Ovary (tissue), 3 donors: ENCODE measurements at regions not wholly inside any gene's neighbourhood (a gene's known extent, or its start where the extent isn't known, plus 50 kb on each side); places are given as distances from the start of the nearest gene placed in this dataset.

Experiments used
- EP300 ChIP-seq: sonication (generic); formaldehyde crosslinking; IDR thresholded peaks from one replicate; pipeline ENCODE4 v1.6.1; 2017; ENCODE audit warnings: antibody characterized with exemption
- POLR2A ChIP-seq: fragments of 450-650 bp; IDR thresholded peaks from one replicate; pipeline ENCODE4 v1.6.1; 2017; ENCODE audit warnings: antibody characterized with exemption, mild to moderate bottlenecking, moderate library complexity
- TF ChIP-seq, protein P1 (sequence below), 3 donors: fragments of 450-650 bp in 2 of 3; fragments of 200-600 bp in 1 of 3; IDR thresholded peaks; one replicate each; pipeline versions ENCODE4 v1.5.1 to v1.8.0; 2016 to 2022; ENCODE audit warnings: antibody characterized with exemption in 3 of 3, mild to moderate bottlenecking in 1 of 3
- donor health status: DM: no; HTN: no; CAD: no.

DNA sequence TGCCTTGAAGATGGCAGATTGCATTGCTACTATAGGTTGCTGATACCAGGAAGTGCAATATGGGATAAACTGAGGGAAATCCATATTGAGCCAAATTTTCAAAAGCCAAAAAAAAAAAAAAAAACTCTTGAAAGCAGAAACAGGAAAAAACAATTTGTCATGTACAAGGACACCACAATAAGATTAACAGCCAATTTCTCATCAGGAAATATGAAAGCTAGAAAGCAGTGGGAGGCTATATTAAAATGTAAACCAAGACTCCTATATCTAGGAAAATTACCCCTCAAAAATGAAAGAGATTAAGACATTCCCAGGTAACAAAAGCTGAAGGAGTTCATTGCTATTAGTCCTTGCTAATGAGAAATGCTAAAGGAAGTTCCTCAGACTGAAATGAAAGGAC, 462.8 kb upstream of the DPH6 start:
- TF ChIP-seq, protein P1, sequence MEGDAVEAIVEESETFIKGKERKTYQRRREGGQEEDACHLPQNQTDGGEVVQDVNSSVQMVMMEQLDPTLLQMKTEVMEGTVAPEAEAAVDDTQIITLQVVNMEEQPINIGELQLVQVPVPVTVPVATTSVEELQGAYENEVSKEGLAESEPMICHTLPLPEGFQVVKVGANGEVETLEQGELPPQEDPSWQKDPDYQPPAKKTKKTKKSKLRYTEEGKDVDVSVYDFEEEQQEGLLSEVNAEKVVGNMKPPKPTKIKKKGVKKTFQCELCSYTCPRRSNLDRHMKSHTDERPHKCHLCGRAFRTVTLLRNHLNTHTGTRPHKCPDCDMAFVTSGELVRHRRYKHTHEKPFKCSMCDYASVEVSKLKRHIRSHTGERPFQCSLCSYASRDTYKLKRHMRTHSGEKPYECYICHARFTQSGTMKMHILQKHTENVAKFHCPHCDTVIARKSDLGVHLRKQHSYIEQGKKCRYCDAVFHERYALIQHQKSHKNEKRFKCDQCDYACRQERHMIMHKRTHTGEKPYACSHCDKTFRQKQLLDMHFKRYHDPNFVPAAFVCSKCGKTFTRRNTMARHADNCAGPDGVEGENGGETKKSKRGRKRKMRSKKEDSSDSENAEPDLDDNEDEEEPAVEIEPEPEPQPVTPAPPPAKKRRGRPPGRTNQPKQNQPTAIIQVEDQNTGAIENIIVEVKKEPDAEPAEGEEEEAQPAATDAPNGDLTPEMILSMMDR (IDR thresholded peaks at IDR 0.05) = no peak
- no peak for TF ChIP-seq POLR2A
- no peak for TF ChIP-seq EP300
